Endothelial cell of umbilical vein (primary cell): ENCODE measurements at regions not wholly inside any gene's neighbourhood (a gene's known extent, or its start where the extent isn't known, plus 50 kb on each side); places are given as distances from the start of the nearest gene placed in this dataset.

Experiments used
- BruUV-seq: library from RNA; stranded (reverse); fragments of 400-500 nt; replicated peaks from 2 replicates; lab custom pipeline; 2021; lab: Mats Ljungman, UMichigan
- CTCF ChIA-PET: fragments of 300-600, 350-600 bp; sonication (Branson Sonifier 250); formaldehyde crosslinking; loops from one replicate; lab custom pipeline; 2021; ENCODE audit warnings: antibody characterized with exemption, inconsistent platforms; lab: Charles Lee
- POLR2A ChIA-PET: fragments of 300-600, 350-600 bp; sonication (Branson Sonifier 250); formaldehyde crosslinking; loops from one replicate; lab custom pipeline; 2021; ENCODE audit warnings: antibody characterized with exemption, inconsistent platforms; lab: Charles Lee
- DNase-seq: peaks from one replicate; pipeline ENCODE4 v3.0.0-alpha.2; 2011; ENCODE audit warnings: low read depth, low spot score
- FAIRE-seq: peaks from 2 replicates; lab custom pipeline; 2011; peaks lifted over from hg19 to GRCh38; lab: Jason Lieb, UNC
- H2AFZ ChIP-seq: 2 replicates; pipeline ENCODE4 v1.6.0; 2012; ENCODE audit warnings: low read depth, low read length, control low read depth, inconsistent platforms
- H3K27ac ChIP-seq: 2 replicates; pipeline ENCODE4 v1.5.1; 2011; ENCODE audit warnings: low read depth, mild to moderate bottlenecking, control low read depth, low read length, moderate library complexity; ENCODE audit not compliant: insufficient read depth
- H3K27me3 ChIP-seq, 2 experiments: 2 replicates each; pipeline versions ENCODE4 v1.6.0 to v1.6.1; 2011; ENCODE audit warnings: low read length in 2 of 2, mixed read lengths in 1 of 2; ENCODE audit not compliant: control insufficient read depth in 2 of 2, insufficient read depth in 2 of 2
- H3K36me3 ChIP-seq, 2 experiments: 2 replicates in 1 of 2; 3 replicates in 1 of 2; pipeline ENCODE4 v1.5.1; 2011; ENCODE audit warnings: low read length in 2 of 2, mild to moderate bottlenecking in 1 of 2, moderate library complexity in 1 of 2; ENCODE audit not compliant: control insufficient read depth in 2 of 2, insufficient read depth in 2 of 2; ENCODE audit errors: extremely low read depth in 1 of 2
- H3K4me1 ChIP-seq: 3 replicates; pipeline ENCODE4 v1.5.1; 2011; ENCODE audit warnings: mild to moderate bottlenecking, low read length; ENCODE audit not compliant: control insufficient read depth, insufficient read depth; ENCODE audit errors: extremely low read depth
- H3K4me2 ChIP-seq: 2 replicates; pipeline ENCODE4 v1.6.1; 2011; ENCODE audit warnings: low read length, control low read depth, mixed read lengths; ENCODE audit not compliant: insufficient read depth
- H3K4me3 ChIP-seq, 3 experiments: fragments of 200-600 bp in 1 of 3; sonication (generic), shearing (Covaris generic) in 1 of 3; replicated peaks in 1 of 3; 2 replicates each; pipeline ENCODE4 v1.5.1; 2011 to 2016; ENCODE audit warnings: control low read depth in 3 of 3, low read length in 3 of 3, mild to moderate bottlenecking in 2 of 3, inconsistent platforms in 1 of 3, low read depth in 1 of 3, moderate library complexity in 1 of 3; ENCODE audit not compliant: insufficient read depth in 1 of 3
- H3K79me2 ChIP-seq: 2 replicates; pipeline ENCODE4 v1.6.0; 2012; ENCODE audit warnings: low read length, inconsistent platforms; ENCODE audit not compliant: control insufficient read depth, insufficient read depth
- H3K9ac ChIP-seq: replicated peaks from 2 replicates; pipeline ENCODE3; 2011; ENCODE audit warnings: low read length, control low read depth; ENCODE audit not compliant: insufficient read depth; ENCODE audit errors: extremely low read depth
- H3K9me1 ChIP-seq: replicated peaks from 3 replicates; pipeline ENCODE4 v1.6.0; 2011; ENCODE audit warnings: mild to moderate bottlenecking, low read length; ENCODE audit not compliant: control insufficient read depth, insufficient read depth; ENCODE audit errors: extremely low read depth
- H3K9me3 ChIP-seq: replicated peaks from 2 replicates; pipeline ENCODE4 v1.5.1; 2012; ENCODE audit warnings: low read length, inconsistent platforms; ENCODE audit not compliant: control insufficient read depth, insufficient read depth
- H4K20me1 ChIP-seq: replicated peaks from 2 replicates; pipeline ENCODE3; 2011; ENCODE audit warnings: mild to moderate bottlenecking, low read length; ENCODE audit not compliant: control insufficient read depth, insufficient read depth; ENCODE audit errors: extremely low read depth
- EZH2 ChIP-seq: IDR thresholded peaks from 2 replicates; pipeline ENCODE4 v1.6.1; 2012; ENCODE audit warnings: borderline replicate concordance, low read depth, mild to moderate bottlenecking, moderate library complexity, low read length, inconsistent platforms; ENCODE audit not compliant: severe bottlenecking
- FOS ChIP-seq: IDR thresholded peaks from 2 replicates; pipeline ENCODE4 v1.6.1; 2011; ENCODE audit warnings: mild to moderate bottlenecking, low read length, moderate library complexity, borderline replicate concordance; ENCODE audit not compliant: insufficient read depth
- GATA2 ChIP-seq: IDR thresholded peaks from 2 replicates; pipeline ENCODE4 v1.7.0; 2011; ENCODE audit warnings: low read depth, mild to moderate bottlenecking, moderate library complexity, mixed read lengths, low read length; ENCODE audit not compliant: insufficient read length, insufficient read depth
- JUN ChIP-seq: IDR thresholded peaks from 2 replicates; pipeline ENCODE4 v1.6.1; 2011; ENCODE audit warnings: borderline replicate concordance, low read depth; ENCODE audit not compliant: insufficient read length, insufficient read depth
- MYC ChIP-seq: IDR thresholded peaks from one replicate; pipeline ENCODE4 v1.6.1; 2011; ENCODE audit warnings: mild to moderate bottlenecking, low read depth, low read length
- POLR2A ChIP-seq: IDR thresholded peaks from 2 replicates; pipeline ENCODE4 v1.6.1; 2012; ENCODE audit warnings: low read depth, mild to moderate bottlenecking, control low read depth, low read length
- POLR2AphosphoS5 ChIP-seq: IDR thresholded peaks from 2 replicates; pipeline ENCODE4 v1.6.1; 2012; ENCODE audit warnings: low read depth, mild to moderate bottlenecking, control low read depth, low read length, moderate library complexity; ENCODE audit not compliant: insufficient read depth
- dilution Hi-C: fragments of 300-500 bp; cut with MboI; formaldehyde crosslinking; loops from one replicate; pipeline ENCODE4 v1.15.0; 2019; ENCODE audit warnings: low sequenced_read_pairs; ENCODE audit not compliant: extremely low pct_ligation_motif_present
- intact Hi-C: fragments of 100-400 bp; cut with micrococcal nuclease; formaldehyde crosslinking; loops from one replicate; pipeline ENCODE4 v1.10.0; 2022
- TF ChIP-seq, protein P1 (sequence below), 2 donors: IDR thresholded peaks; 1 replicate in 1 of 2; 2 replicates in 1 of 2; pipeline ENCODE4 v1.5.1; 2011; ENCODE audit warnings: low read length in 2 of 2, mild to moderate bottlenecking in 2 of 2, moderate library complexity in 2 of 2, control low read depth in 1 of 2, inconsistent platforms in 1 of 2, low read depth in 1 of 2; ENCODE audit not compliant: insufficient read depth in 1 of 2; ENCODE audit errors: extremely low read depth in 1 of 2
- TF ChIP-seq, protein P2 (sequence below): IDR thresholded peaks from 2 replicates; pipeline ENCODE4 v1.6.1; 2011; ENCODE audit not compliant: insufficient read depth, insufficient read length

DNA sequence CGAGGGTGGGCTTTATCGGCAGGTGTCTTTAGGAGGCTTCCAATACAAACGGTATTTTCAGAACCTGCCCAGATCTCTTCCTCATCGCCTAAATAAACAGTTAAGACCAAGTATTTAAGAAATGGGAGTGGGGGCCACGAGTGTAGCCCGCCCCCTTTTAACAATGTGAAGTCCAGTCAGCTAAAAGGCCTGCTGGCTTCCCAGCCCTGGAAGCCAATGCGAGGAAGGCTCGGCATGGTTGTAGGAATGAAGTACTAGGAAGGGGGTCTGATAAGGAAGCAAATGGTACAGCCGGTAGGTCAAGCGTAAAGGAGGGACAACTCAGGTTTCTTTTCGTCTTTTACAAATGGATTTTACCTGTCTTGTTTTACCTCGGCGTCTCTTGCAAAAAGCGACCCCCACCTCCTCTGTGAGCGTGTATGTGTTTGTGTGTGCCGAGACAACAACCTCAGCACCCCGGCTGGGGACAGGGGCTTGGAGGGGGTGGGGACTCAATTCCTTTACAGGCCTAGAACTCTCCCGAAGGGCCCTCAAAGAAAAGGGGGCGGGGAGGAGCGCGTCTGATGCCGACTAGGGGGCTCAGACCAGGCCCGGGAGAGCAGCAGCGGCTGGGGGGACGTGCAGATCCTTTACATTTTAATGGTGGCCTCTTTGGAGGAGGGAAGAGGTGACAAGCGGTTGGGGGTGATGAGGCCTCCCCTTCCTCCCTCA, 147.6 kb downstream of the GPR85 start:
- H2AFZ ChIP-seq = peak overlapping the region; percentile 95
- peaks cover 0 to 3% of the 10 kb centered on the region in 2 experiments for H3K27me3 ChIP-seq
- POLR2A ChIA-PET = interaction anchor here (1.1 kb wide), 1 partner anchor 489 kb away, joined by 3 read pairs; the partner anchor contains the start of gene IFRD1
- TSS peak; percentile 18 for BruUV-seq
- CTCF ChIA-PET = interaction anchor here (0.8 to 1.2 kb wide), 2 partner anchors 19 to 38 kb away, joined by 3 to 4 read pairs; no protein-coding TSS in a partner anchor
- H3K27ac ChIP-seq = no peak overlapping the region
- H3K9me1 ChIP-seq = no peaks in the 10 kb centered on the region
- peak overlapping the region; percentile 63 for H3K4me2 ChIP-seq
- H3K4me1 ChIP-seq = peaks cover 11% of the 10 kb centered on the region
- dilution Hi-C loops (no loop called here), intact Hi-C loops (loop anchor here (1.0 to 2.0 kb wide), 2 partner anchors 148 to 179 kb away; partner anchors contain the start of genes SMIM30 and TMEM168)
- DNase-seq (peak; percentile 50), FAIRE-seq (peak; percentile 15)
- H3K9me3 ChIP-seq = no peaks in the 10 kb centered on the region
- no peaks in the 10 kb centered on the region for H3K79me2 ChIP-seq
- peak overlapping the region; percentile 56 for H3K9ac ChIP-seq
- H4K20me1 ChIP-seq = no peaks in the 10 kb centered on the region
- H3K36me3 ChIP-seq = peaks cover 0 to 2% of the 10 kb centered on the region in 2 experiments
- TF ChIP-seq EZH2 (no peak), POLR2AphosphoS5 (no peak), MYC (no peak), FOS (no peak), POLR2A (no peak), GATA2 (no peak), JUN (no peak)
- TF ChIP-seq, protein P1, sequence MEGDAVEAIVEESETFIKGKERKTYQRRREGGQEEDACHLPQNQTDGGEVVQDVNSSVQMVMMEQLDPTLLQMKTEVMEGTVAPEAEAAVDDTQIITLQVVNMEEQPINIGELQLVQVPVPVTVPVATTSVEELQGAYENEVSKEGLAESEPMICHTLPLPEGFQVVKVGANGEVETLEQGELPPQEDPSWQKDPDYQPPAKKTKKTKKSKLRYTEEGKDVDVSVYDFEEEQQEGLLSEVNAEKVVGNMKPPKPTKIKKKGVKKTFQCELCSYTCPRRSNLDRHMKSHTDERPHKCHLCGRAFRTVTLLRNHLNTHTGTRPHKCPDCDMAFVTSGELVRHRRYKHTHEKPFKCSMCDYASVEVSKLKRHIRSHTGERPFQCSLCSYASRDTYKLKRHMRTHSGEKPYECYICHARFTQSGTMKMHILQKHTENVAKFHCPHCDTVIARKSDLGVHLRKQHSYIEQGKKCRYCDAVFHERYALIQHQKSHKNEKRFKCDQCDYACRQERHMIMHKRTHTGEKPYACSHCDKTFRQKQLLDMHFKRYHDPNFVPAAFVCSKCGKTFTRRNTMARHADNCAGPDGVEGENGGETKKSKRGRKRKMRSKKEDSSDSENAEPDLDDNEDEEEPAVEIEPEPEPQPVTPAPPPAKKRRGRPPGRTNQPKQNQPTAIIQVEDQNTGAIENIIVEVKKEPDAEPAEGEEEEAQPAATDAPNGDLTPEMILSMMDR (IDR thresholded peaks at IDR 0.05; ENCODE audit: extremely low read depth in 1 of 2, insufficient read depth in 1 of 2, low read depth in 1 of 2, low read length in 2 of 2) = no peak
- TF ChIP-seq, protein P2, sequence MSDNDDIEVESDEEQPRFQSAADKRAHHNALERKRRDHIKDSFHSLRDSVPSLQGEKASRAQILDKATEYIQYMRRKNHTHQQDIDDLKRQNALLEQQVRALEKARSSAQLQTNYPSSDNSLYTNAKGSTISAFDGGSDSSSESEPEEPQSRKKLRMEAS = no peak
- peak overlapping the region; percentile 58 to 84 (median 74) for H3K4me3 ChIP-seq
